ENCODE measurements at regions not wholly inside any gene's neighbourhood (a gene's known extent, or its start where the extent isn't known, plus 50 kb on each side); places are given as distances from the start of the nearest gene placed in this dataset.

GRCh38 chr5:113721171-113721570, 207.7 kb downstream of the YTHDC2 start:
- Mint-ChIP-seq H3K9me3 (peaks cover 9 to 14% of the 10 kb centered on the region in 2 experiments), H3K27me3 (ENCODE audit: low read depth) (no peaks in the 10 kb centered on the region), H3K27ac (no peak overlapping the region)

More at GRCh38 chr5:113721171-113721570, 207.7 kb downstream of the YTHDC2 start:
- no peak overlapping the region for H3K56ac ChIP-seq (ENCODE audit: insufficient read length, low read depth, low read length)
- H4K91ac ChIP-seq (ENCODE audit: insufficient read length, low read depth, low read length), result no peak overlapping the region
- H2AFZ ChIP-seq (ENCODE audit: low read length), result no peak overlapping the region
- H2BK5ac ChIP-seq (ENCODE audit: insufficient read length, low read length), result no peak overlapping the region
- H4K5ac ChIP-seq (ENCODE audit: insufficient read length, low read depth, low read length), result no peak overlapping the region
- no peak overlapping the region for H2BK120ac ChIP-seq (ENCODE audit: low read depth, low read length, poor library complexity, severe bottlenecking)
- H3K4me1 Mint-ChIP-seq, result no peaks in the 10 kb centered on the region
- H2AK5ac ChIP-seq (ENCODE audit: insufficient read length, low read length), result no peak overlapping the region
- H3K79me2 ChIP-seq (ENCODE audit: insufficient read depth, low read length), result no peaks in the 10 kb centered on the region
- H3K79me1 ChIP-seq (ENCODE audit: insufficient read depth, low read depth, low read length, poor library complexity, severe bottlenecking), result no peaks in the 10 kb centered on the region
- H3K23ac ChIP-seq (ENCODE audit: insufficient read length, low read depth, low read length), result no peak overlapping the region
- H2BK12ac ChIP-seq (ENCODE audit: insufficient read length, low read depth, low read length), result no peak overlapping the region
- H3K36me3 Mint-ChIP-seq (ENCODE audit: insufficient read depth in 1 of 3, low read depth in 3 of 3), result peaks cover 6 to 8% (median 7%) of the 10 kb centered on the region in 3 experiments
- H3K9ac ChIP-seq (ENCODE audit: extremely low read depth, insufficient read length, low read length), result no peak overlapping the region
- no peak overlapping the region for H3K4me3 Mint-ChIP-seq
- H3K27ac ChIP-seq (ENCODE audit: insufficient read length, low read depth, low read length), result no peak overlapping the region
- H3K14ac ChIP-seq (ENCODE audit: insufficient read depth, low read length), result no peak overlapping the region
- H3K4me2 ChIP-seq (ENCODE audit: insufficient read depth, insufficient read length, low read length), result no peak overlapping the region
- no peak overlapping the region for H3K4ac ChIP-seq (ENCODE audit: low read depth, low read length)
- H4K20me1 ChIP-seq (ENCODE audit: control insufficient read depth, insufficient read depth, insufficient read length), result no peaks in the 10 kb centered on the region
- H3K23me2 ChIP-seq (ENCODE audit: insufficient read length, low read depth, low read length, poor library complexity, severe bottlenecking), result no peaks in the 10 kb centered on the region
- no peaks in the 10 kb centered on the region for H3K4me1 ChIP-seq (ENCODE audit: insufficient read depth, low read length)
- WGBS (ENCODE audit: extremely low coverage, insufficient read length, low lambda C conversion rate), result no CpG with 5 or more reads among the region's 2 CpGs
- H4K8ac ChIP-seq (replicated peaks; ENCODE audit: insufficient read length, low read depth, low read length), result no peak overlapping the region
- H2BK20ac ChIP-seq (ENCODE audit: low read depth, low read length, poor library complexity, severe bottlenecking), result no peak overlapping the region
- H3K9me3 ChIP-seq (ENCODE audit: control insufficient read depth, low read depth, low read length), result peaks cover 8% of the 10 kb centered on the region
- no peak for DNase-seq
- no peaks in the 10 kb centered on the region for H3K27me3 ChIP-seq (ENCODE audit: insufficient read depth, low read length)
- no peak for TF ChIP-seq CTCF (conservative IDR thresholded peaks at IDR 0.05)
- no peak overlapping the region for H2BK15ac ChIP-seq (ENCODE audit: low read depth, low read length)
- H3T11ph ChIP-seq (ENCODE audit: low read length), result no peak overlapping the region
- no peak overlapping the region for H3K18ac ChIP-seq (ENCODE audit: insufficient read length, low read depth, low read length)
